HEK293 (cell line): ENCODE measurements at regions not wholly inside any gene's neighbourhood (a gene's known extent, or its start where the extent isn't known, plus 50 kb on each side); places are given as distances from the start of the nearest gene placed in this dataset.

ENCODE experiments used
- CTCF ChIA-PET: fragments of 350-600 bp; formaldehyde crosslinking; extraction: SDS; loops from one replicate; lab custom pipeline; 2021; ENCODE audit warnings: antibody characterized with exemption; lab: Yijun Ruan, JAX
- POLR2A ChIA-PET: fragments of 300-600 bp; formaldehyde crosslinking; extraction: SDS; loops from one replicate; lab custom pipeline; 2020; ENCODE audit warnings: antibody characterized with exemption, inconsistent platforms; lab: Yijun Ruan, JAX
- H3K27ac ChIP-seq: fragments of 200-500 bp; sonication (Bioruptor generic); 2 replicates; pipeline ENCODE4 v1.5.1; 2014; ENCODE audit warnings: low read depth, low read length, control low read depth, inconsistent platforms; ENCODE audit errors: extremely low read depth
- H3K36me3 ChIP-seq, 2 experiments: fragments of 200-500 bp in 1 of 2; sonication (Bioruptor generic) in 1 of 2; 1 replicate in 1 of 2; 2 replicates in 1 of 2; pipeline ENCODE4 v1.5.1; 2014 to 2017; ENCODE audit warnings: inconsistent platforms in 2 of 2, low read length in 2 of 2; ENCODE audit not compliant: control insufficient read depth in 2 of 2, insufficient read depth in 1 of 2
- H3K4me1 ChIP-seq: fragments of 200-500 bp; sonication (Bioruptor generic); 2 replicates; pipeline ENCODE4 v1.5.1; 2014; ENCODE audit warnings: mild to moderate bottlenecking, low read length, inconsistent platforms; ENCODE audit not compliant: control insufficient read depth, insufficient read depth
- H3K4me3 ChIP-seq: 2 replicates; pipeline ENCODE4 v1.5.1; 2011; ENCODE audit warnings: low read depth, mild to moderate bottlenecking, control low read depth, low read length, moderate library complexity
- H3K9me3 ChIP-seq: fragments of 200-500 bp; sonication (Bioruptor generic); 2 replicates; pipeline ENCODE4 v1.5.1; 2014; ENCODE audit warnings: low read depth, low read length, inconsistent platforms; ENCODE audit not compliant: control insufficient read depth, insufficient read depth
- BCL11B ChIP-seq: fragments of 450-650 bp; formaldehyde crosslinking; IDR thresholded peaks from 2 replicates; pipeline ENCODE4 v1.5.1; 2016; ENCODE audit warnings: low read depth, missing biosample characterization, missing genetic modification characterization
- GFI1B ChIP-seq: fragments of 450-650 bp; formaldehyde crosslinking; IDR thresholded peaks from 2 replicates; pipeline ENCODE4 v1.5.1; 2016; ENCODE audit warnings: missing biosample characterization, missing genetic modification characterization
- HOXC10 ChIP-seq: sonication (generic); formaldehyde crosslinking; IDR thresholded peaks from 2 replicates; pipeline ENCODE4 v1.8.1; 2023; ENCODE audit warnings: mild to moderate bottlenecking, missing genetic modification reagents
- KLF1 ChIP-seq: fragments of 450-650 bp; formaldehyde crosslinking; IDR thresholded peaks from 2 replicates; pipeline ENCODE4 v1.5.1; 2016; ENCODE audit warnings: missing biosample characterization, missing genetic modification characterization
- KLF10 ChIP-seq: fragments of 450-650 bp; IDR thresholded peaks from 2 replicates; pipeline ENCODE4 v1.5.1; 2018; ENCODE audit warnings: missing biosample characterization, mild to moderate bottlenecking, missing genetic modification characterization
- KLF16 ChIP-seq: fragments of 450-650 bp; formaldehyde crosslinking; IDR thresholded peaks from 2 replicates; pipeline ENCODE4 v1.5.1; 2017; ENCODE audit warnings: missing biosample characterization, missing genetic modification characterization
- KLF7 ChIP-seq: fragments of 450-650 bp; formaldehyde crosslinking; IDR thresholded peaks from 2 replicates; pipeline ENCODE4 v1.5.1; 2016; ENCODE audit warnings: missing biosample characterization, missing genetic modification characterization, borderline replicate concordance
- SALL2 ChIP-seq: fragments of 450-650 bp; formaldehyde crosslinking; IDR thresholded peaks from 2 replicates; pipeline ENCODE4 v1.5.0; 2017; ENCODE audit warnings: missing biosample characterization, mild to moderate bottlenecking, missing genetic modification characterization, borderline replicate concordance
- SCRT2 ChIP-seq: fragments of 450-650 bp; formaldehyde crosslinking; IDR thresholded peaks from 2 replicates; pipeline ENCODE4 v1.5.1; 2016; ENCODE audit warnings: missing biosample characterization, missing genetic modification characterization
- ZNF341 ChIP-seq: fragments of 450-650 bp; formaldehyde crosslinking; IDR thresholded peaks from 2 replicates; pipeline ENCODE4; 2016; ENCODE audit warnings: low read depth, missing biosample characterization, missing genetic modification characterization
- ZNF473 ChIP-seq: fragments of 450-650 bp; formaldehyde crosslinking; IDR thresholded peaks from 2 replicates; pipeline ENCODE4 v1.5.1; 2017; ENCODE audit warnings: missing biosample characterization, missing genetic modification characterization
- ZNF514 ChIP-seq: fragments of 450-650 bp; formaldehyde crosslinking; IDR thresholded peaks from 2 replicates; pipeline ENCODE4 v1.5.1; 2016; ENCODE audit warnings: missing biosample characterization, missing genetic modification characterization
- ZNF549 ChIP-seq: fragments of 450-650 bp; IDR thresholded peaks from 2 replicates; pipeline ENCODE4 v1.5.1; 2018; ENCODE audit warnings: missing biosample characterization, missing genetic modification characterization, mild to moderate bottlenecking, inconsistent platforms, moderate library complexity
- ZNF558 ChIP-seq: fragments of 450-650 bp; formaldehyde crosslinking; IDR thresholded peaks from 2 replicates; pipeline ENCODE4 v1.5.1; 2016; ENCODE audit warnings: missing biosample characterization, missing genetic modification characterization
- TF ChIP-seq, protein P1 (sequence below): sonication (generic); formaldehyde crosslinking; IDR thresholded peaks from 2 replicates; pipeline ENCODE4 v1.8.1; 2022; ENCODE audit warnings: mild to moderate bottlenecking, moderate library complexity, missing genetic modification reagents
- TF ChIP-seq, protein P2 (sequence below): IDR thresholded peaks from 2 replicates; pipeline ENCODE4 v1.6.1; 2011; ENCODE audit warnings: mild to moderate bottlenecking, low read depth, low read length, borderline replicate concordance
- TF ChIP-seq, protein P3 (sequence below): fragments of 450-650 bp; formaldehyde crosslinking; IDR thresholded peaks from 2 replicates; pipeline ENCODE4 v1.5.1; 2017; ENCODE audit warnings: missing biosample characterization, missing genetic modification characterization
- TF ChIP-seq, protein P4 (sequence below): fragments of 450-650 bp; formaldehyde crosslinking; IDR thresholded peaks from 2 replicates; pipeline ENCODE4 v1.5.1; 2016; ENCODE audit warnings: missing biosample characterization, missing genetic modification characterization
- TF ChIP-seq, protein P5 (sequence below): fragments of 450-650 bp; formaldehyde crosslinking; IDR thresholded peaks from 2 replicates; pipeline ENCODE4 v1.5.1; 2017; ENCODE audit warnings: missing biosample characterization, missing genetic modification characterization

DNA sequence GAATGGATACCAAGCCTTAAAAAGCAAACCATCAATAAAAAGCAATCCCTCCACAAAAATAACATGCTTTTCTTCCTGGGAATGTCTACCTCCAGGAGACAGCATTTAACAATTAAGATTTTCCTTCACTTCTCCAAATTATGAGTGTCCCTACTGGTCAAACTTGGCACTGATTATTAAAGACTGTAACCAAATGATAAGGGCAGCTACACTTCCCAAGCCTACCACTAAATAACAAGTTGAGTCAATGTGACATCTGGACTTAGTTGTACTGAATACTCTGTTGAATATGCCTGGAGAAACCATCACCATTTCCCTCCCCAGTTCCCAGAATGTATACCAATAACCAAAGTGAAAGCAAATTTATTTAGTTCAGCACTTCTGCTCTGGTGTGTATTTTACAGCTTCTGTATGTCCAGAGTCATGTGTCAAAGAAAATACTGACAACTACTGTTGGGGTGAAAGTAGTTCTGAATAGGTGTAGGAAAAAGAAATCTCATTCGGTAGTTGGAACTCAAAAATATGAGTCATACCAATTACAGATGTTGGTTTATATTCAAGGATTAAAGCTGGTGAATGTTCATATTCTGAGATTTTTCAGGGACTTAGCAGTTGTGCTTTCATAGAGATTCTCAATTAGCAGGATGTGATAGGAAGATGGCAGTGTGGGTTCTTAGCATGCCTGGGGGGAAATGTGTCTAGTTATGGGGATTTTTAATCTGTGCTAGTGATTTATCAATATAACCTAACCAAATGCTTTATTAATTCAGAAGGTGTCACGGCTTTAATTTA lies 1291.6 kb upstream of the GYPC start:
- Histone ChIP-seq H3K4me3 (no peak overlapping the region), H3K36me3 (no peaks in the 10 kb centered on the region), H3K4me1 (no peaks in the 10 kb centered on the region), H3K27ac (no peak overlapping the region), H3K9me3 (no peaks in the 10 kb centered on the region)
- TF ChIP-seq, protein P1, sequence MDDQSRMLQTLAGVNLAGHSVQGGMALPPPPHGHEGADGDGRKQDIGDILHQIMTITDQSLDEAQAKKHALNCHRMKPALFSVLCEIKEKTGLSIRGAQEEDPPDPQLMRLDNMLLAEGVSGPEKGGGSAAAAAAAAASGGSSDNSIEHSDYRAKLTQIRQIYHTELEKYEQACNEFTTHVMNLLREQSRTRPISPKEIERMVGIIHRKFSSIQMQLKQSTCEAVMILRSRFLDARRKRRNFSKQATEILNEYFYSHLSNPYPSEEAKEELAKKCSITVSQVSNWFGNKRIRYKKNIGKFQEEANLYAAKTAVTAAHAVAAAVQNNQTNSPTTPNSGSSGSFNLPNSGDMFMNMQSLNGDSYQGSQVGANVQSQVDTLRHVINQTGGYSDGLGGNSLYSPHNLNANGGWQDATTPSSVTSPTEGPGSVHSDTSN (CRISPR knock-in tag), result no peak
- TF ChIP-seq SCRT2 (tag by site-specific recombination) (no peak), ZNF558 (tag by site-specific recombination) (no peak), ZNF341 (tag by site-specific recombination) (no peak), KLF10 (tag by site-specific recombination) (no peak), ZNF473 (tag by site-specific recombination) (no peak), GFI1B (tag by site-specific recombination) (no peak), HOXC10 (CRISPR knock-in tag) (no peak), BCL11B (no peak), KLF1 (no peak)
- TF ChIP-seq, protein P2, sequence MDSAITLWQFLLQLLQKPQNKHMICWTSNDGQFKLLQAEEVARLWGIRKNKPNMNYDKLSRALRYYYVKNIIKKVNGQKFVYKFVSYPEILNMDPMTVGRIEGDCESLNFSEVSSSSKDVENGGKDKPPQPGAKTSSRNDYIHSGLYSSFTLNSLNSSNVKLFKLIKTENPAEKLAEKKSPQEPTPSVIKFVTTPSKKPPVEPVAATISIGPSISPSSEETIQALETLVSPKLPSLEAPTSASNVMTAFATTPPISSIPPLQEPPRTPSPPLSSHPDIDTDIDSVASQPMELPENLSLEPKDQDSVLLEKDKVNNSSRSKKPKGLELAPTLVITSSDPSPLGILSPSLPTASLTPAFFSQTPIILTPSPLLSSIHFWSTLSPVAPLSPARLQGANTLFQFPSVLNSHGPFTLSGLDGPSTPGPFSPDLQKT, result no peak
- TF ChIP-seq, protein P3, sequence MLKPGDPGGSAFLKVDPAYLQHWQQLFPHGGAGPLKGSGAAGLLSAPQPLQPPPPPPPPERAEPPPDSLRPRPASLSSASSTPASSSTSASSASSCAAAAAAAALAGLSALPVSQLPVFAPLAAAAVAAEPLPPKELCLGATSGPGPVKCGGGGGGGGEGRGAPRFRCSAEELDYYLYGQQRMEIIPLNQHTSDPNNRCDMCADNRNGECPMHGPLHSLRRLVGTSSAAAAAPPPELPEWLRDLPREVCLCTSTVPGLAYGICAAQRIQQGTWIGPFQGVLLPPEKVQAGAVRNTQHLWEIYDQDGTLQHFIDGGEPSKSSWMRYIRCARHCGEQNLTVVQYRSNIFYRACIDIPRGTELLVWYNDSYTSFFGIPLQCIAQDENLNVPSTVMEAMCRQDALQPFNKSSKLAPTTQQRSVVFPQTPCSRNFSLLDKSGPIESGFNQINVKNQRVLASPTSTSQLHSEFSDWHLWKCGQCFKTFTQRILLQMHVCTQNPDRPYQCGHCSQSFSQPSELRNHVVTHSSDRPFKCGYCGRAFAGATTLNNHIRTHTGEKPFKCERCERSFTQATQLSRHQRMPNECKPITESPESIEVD (tag by site-specific recombination), result no peak
- ChIA-PET POLR2A (no interaction called here), CTCF (no interaction called here)

DNA sequence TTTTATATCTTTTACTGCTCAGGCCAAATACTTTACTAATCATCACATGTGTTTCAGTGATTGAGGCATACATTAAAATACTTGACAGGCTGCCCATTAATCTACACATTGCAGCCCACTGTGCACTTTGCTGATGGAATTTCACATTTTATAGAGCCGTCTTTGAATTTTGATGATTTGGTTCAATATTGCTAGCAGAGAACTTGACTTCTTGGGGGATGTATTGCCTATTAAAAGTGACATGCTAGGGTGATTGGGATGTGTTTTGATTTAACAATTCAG lies 1291.0 kb upstream of the GYPC start:
- ChIA-PET POLR2A (no interaction called here), CTCF (no interaction called here)
- Histone ChIP-seq H3K9me3 (no peaks in the 10 kb centered on the region), H3K27ac (no peak overlapping the region), H3K4me1 (no peaks in the 10 kb centered on the region), H3K36me3 (no peaks in the 10 kb centered on the region)
- TF ChIP-seq KLF7, result no peak
- TF ChIP-seq, protein P1 (CRISPR knock-in tag), result no peak
- TF ChIP-seq SALL2 (tag by site-specific recombination), result no peak
- TF ChIP-seq, protein P4, sequence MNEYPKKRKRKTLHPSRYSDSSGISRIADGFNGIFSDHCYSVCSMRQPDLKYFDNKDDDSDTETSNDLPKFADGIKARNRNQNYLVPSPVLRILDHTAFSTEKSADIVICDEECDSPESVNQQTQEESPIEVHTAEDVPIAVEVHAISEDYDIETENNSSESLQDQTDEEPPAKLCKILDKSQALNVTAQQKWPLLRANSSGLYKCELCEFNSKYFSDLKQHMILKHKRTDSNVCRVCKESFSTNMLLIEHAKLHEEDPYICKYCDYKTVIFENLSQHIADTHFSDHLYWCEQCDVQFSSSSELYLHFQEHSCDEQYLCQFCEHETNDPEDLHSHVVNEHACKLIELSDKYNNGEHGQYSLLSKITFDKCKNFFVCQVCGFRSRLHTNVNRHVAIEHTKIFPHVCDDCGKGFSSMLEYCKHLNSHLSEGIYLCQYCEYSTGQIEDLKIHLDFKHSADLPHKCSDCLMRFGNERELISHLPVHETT, result no peak
- no peak for TF ChIP-seq KLF16 (tag by site-specific recombination)
- TF ChIP-seq ZNF549, result no peak
- TF ChIP-seq, protein P5, sequence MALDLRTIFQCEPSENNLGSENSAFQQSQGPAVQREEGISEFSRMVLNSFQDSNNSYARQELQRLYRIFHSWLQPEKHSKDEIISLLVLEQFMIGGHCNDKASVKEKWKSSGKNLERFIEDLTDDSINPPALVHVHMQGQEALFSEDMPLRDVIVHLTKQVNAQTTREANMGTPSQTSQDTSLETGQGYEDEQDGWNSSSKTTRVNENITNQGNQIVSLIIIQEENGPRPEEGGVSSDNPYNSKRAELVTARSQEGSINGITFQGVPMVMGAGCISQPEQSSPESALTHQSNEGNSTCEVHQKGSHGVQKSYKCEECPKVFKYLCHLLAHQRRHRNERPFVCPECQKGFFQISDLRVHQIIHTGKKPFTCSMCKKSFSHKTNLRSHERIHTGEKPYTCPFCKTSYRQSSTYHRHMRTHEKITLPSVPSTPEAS, result no peak
- TF ChIP-seq ZNF514 (tag by site-specific recombination), result no peak
- TF ChIP-seq, all 188 proteins: peak for 0
- no peak overlapping the region for H3K4me3 ChIP-seq
